Neuronal stem cell (in vitro differentiated cells): ENCODE measurements at regions not wholly inside any gene's neighbourhood (a gene's known extent, or its start where the extent isn't known, plus 50 kb on each side); places are given as distances from the start of the nearest gene placed in this dataset.
"Not testable (repeated sequence)": the region's sequence is repeated elsewhere in the genome, so short reads cannot be mapped to it uniquely, and the experiment has no call there.

ENCODE experiments used
- DNase-seq: peaks from one replicate; pipeline ENCODE4 v3.0.0-alpha.2; 2013; ENCODE audit warnings: low spot score
- H2AFZ ChIP-seq: one replicate; pipeline ENCODE4 v1.6.1; 2013; ENCODE audit warnings: mild to moderate bottlenecking, low read length, inconsistent platforms
- H2AK5ac ChIP-seq: 2 replicates; pipeline ENCODE4 v1.6.1; 2013; ENCODE audit warnings: low read depth, mild to moderate bottlenecking, inconsistent platforms, low read length, moderate library complexity, mixed read lengths
- H2BK120ac ChIP-seq: 2 replicates; pipeline ENCODE4 v1.6.1; 2013; ENCODE audit warnings: low read depth, mild to moderate bottlenecking, inconsistent platforms, low read length, moderate library complexity, mixed read lengths
- H2BK12ac ChIP-seq: one replicate; pipeline ENCODE4 v1.6.1; 2013; ENCODE audit warnings: low read length, inconsistent platforms
- H2BK15ac ChIP-seq: 2 replicates; pipeline ENCODE4 v1.6.1; 2013; ENCODE audit warnings: mild to moderate bottlenecking, low read length, inconsistent platforms, mixed read lengths
- H2BK5ac ChIP-seq: one replicate; pipeline ENCODE4 v1.6.1; 2013; ENCODE audit warnings: inconsistent platforms, mild to moderate bottlenecking, low read length, moderate library complexity
- H3K14ac ChIP-seq: one replicate; pipeline ENCODE4 v1.6.1; 2013; ENCODE audit warnings: low read length, inconsistent platforms
- H3K18ac ChIP-seq: 2 replicates; pipeline ENCODE4 v1.6.1; 2013; ENCODE audit warnings: low read length, inconsistent platforms
- H3K23ac ChIP-seq: 2 replicates; pipeline ENCODE4 v1.6.1; 2013; ENCODE audit warnings: low read depth, mild to moderate bottlenecking, mixed read lengths, low read length, inconsistent platforms; ENCODE audit not compliant: poor library complexity
- H3K27ac ChIP-seq: replicated peaks from 3 replicates; pipeline ENCODE4 v1.5.1; 2013; ENCODE audit warnings: low read length, inconsistent platforms
- H3K27me3 ChIP-seq, 3 experiments: 2 replicates each; pipeline ENCODE4 v1.6.1; 2013; ENCODE audit warnings: low read length in 3 of 3, mild to moderate bottlenecking in 2 of 3, inconsistent platforms in 1 of 3, low read depth in 1 of 3, mixed read lengths in 1 of 3, moderate library complexity in 1 of 3; ENCODE audit not compliant: control insufficient read depth in 3 of 3, insufficient read depth in 3 of 3
- H3K36me3 ChIP-seq, 2 donors: replicated peaks in 1 of 2; 2 replicates each; pipeline ENCODE4 v1.6.1; 2013; ENCODE audit warnings: low read length in 2 of 2; ENCODE audit not compliant: control insufficient read depth in 2 of 2, insufficient read depth in 2 of 2
- H3K4ac ChIP-seq: 2 replicates; pipeline ENCODE4 v1.6.1; 2013; ENCODE audit warnings: inconsistent platforms, mild to moderate bottlenecking, low read length, moderate library complexity
- H3K4me1 ChIP-seq, 2 donors: 1 replicate in 1 of 2; 2 replicates in 1 of 2; pipeline ENCODE4 v1.6.1; 2013; ENCODE audit warnings: low read length in 2 of 2, low read depth in 1 of 2; ENCODE audit not compliant: control insufficient read depth in 2 of 2, insufficient read depth in 1 of 2
- H3K4me2 ChIP-seq: one replicate; pipeline ENCODE4 v1.6.1; 2013; ENCODE audit warnings: mild to moderate bottlenecking, low read length, inconsistent platforms; ENCODE audit not compliant: insufficient read depth, poor library complexity, severe bottlenecking
- H3K4me3 ChIP-seq, 2 donors: 2 replicates each; pipeline ENCODE4 v1.5.1; 2013; ENCODE audit warnings: low read length in 2 of 2, mild to moderate bottlenecking in 2 of 2, inconsistent platforms in 1 of 2, moderate library complexity in 1 of 2
- H3K79me1 ChIP-seq: one replicate; pipeline ENCODE4 v1.6.1; 2013; ENCODE audit warnings: low read depth, mild to moderate bottlenecking, inconsistent platforms, low read length, moderate library complexity
- H3K9ac ChIP-seq: one replicate; pipeline ENCODE4 v1.6.1; 2013; ENCODE audit warnings: mild to moderate bottlenecking, low read depth, low read length, inconsistent platforms; ENCODE audit not compliant: poor library complexity
- H3K9me3 ChIP-seq, 2 donors: replicated peaks in 1 of 2; 2 replicates each; pipeline versions ENCODE3 to v1.6.1; 2013; ENCODE audit warnings: low read length in 2 of 2, mild to moderate bottlenecking in 2 of 2, inconsistent platforms in 1 of 2, low read depth in 1 of 2, mixed read lengths in 1 of 2, moderate library complexity in 1 of 2; ENCODE audit not compliant: control insufficient read depth in 2 of 2, insufficient read depth in 1 of 2
- H4K8ac ChIP-seq: one replicate; pipeline ENCODE4 v1.6.1; 2013; ENCODE audit warnings: low read depth, mild to moderate bottlenecking, inconsistent platforms, low read length, moderate library complexity
- H4K91ac ChIP-seq: one replicate; pipeline ENCODE4 v1.6.1; 2013; ENCODE audit warnings: low read length, low read depth, mild to moderate bottlenecking, inconsistent platforms; ENCODE audit not compliant: poor library complexity
- WGBS, 2 donors: extraction: QIAGEN DNeasy Blood & Tissue Kit; methylation state at CpG; one replicate each; pipeline ENCODE4 v1.1.7; 2013; ENCODE audit warnings: missing lambda C conversion rate in 2 of 2, mixed read lengths in 1 of 2; ENCODE audit not compliant: insufficient read length in 2 of 2, insufficient replicate concordance in 1 of 2; ENCODE audit errors: extremely low coverage in 2 of 2; 5-methylcytosine and 5-hydroxymethylcytosine counted together

- not testable (repeated sequence) for H3K9me3 ChIP-seq, DNase-seq, H3K27ac ChIP-seq, H3K79me1 ChIP-seq, H3K4me1 ChIP-seq, H2AFZ ChIP-seq, H2BK120ac ChIP-seq, H4K91ac ChIP-seq, H3K9ac ChIP-seq, H3K14ac ChIP-seq, H3K36me3 ChIP-seq, H4K8ac ChIP-seq, H3K4ac ChIP-seq, H2BK15ac ChIP-seq, H3K27me3 ChIP-seq, H3K18ac ChIP-seq, H2BK12ac ChIP-seq, H2AK5ac ChIP-seq, H3K4me2 ChIP-seq, H3K23ac ChIP-seq, H3K4me3 ChIP-seq, H2BK5ac ChIP-seq
- WGBS, 2 donors: no CpG with 5 or more reads among the region's 3 CpGs
These were observed 2864.7 kb upstream of the TEKT4 start for GRCh38 chr2:92006557-92006956.
